NCI-H1694 (cell line): ENCODE measurements at regions not wholly inside any gene's neighbourhood (a gene's known extent, or its start where the extent isn't known, plus 50 kb on each side); places are given as distances from the start of the nearest gene placed in this dataset.
"Not testable (repeated sequence)": the region's sequence is repeated elsewhere in the genome, so short reads cannot be mapped to it uniquely, and the experiment has no call there.

Experiments used
- DNase-seq: peaks from one replicate; lab custom pipeline; 2025; lab: John Stamatoyannopoulos, UW

- not testable (repeated sequence) for DNase-seq
These were observed 270.0 kb upstream of the FRG2C start for GRCh38 chr3:75394102-75394501.

- DNase-seq = not testable (repeated sequence)
These were observed 269.4 kb upstream of the FRG2C start for GRCh38 chr3:75394562-75395360.

GRCh38 chr3:75395580-75396315, 268.4 kb upstream of the FRG2C start:
- DNase-seq = no peak

DNA sequence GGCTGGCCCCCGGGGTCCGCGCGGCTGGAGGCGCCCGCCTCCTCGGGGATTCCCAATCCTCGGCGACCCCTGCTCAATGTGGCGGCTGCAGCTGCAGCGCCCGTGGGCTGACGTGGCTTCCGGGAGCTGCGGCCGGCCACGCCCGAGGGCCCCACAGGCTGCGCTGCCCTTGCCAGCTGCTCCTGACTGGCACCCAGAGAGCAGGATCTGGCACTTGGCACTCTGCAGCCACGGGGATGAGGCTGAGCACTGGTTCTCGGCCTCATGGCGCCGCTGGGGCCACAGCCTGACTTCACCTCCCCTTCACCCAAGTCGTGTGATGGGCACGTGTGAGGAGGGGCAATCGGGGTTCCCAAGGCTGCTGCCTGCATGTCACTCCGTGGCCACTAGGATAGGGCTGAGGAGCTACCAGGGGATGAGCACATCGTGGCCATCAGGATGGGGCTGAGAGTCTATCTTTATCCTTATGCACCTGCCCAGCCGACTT, 267.8 kb upstream of the FRG2C start:
- DNase-seq = no peak

DNA sequence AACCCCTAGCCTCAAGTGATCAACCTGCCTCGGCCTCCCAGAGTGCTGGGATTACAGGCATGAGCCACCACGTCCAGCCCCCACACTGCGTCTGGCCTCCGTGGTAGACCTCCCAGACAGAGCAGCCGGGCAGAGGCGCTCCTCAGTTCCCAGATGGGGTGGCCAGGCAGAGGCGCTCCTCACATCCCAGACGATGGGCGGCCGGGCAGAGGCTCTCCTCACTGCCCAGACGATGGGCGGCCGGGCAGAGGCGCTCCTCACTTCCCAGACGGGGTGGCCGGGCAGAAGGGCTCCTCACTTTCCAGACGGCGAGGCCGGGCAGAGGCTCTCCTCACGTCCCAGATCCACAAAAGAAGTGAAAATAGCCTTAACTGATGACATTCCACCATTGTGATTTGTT, 266.6 kb upstream of the FRG2C start:
- not testable (repeated sequence) for DNase-seq

DNA sequence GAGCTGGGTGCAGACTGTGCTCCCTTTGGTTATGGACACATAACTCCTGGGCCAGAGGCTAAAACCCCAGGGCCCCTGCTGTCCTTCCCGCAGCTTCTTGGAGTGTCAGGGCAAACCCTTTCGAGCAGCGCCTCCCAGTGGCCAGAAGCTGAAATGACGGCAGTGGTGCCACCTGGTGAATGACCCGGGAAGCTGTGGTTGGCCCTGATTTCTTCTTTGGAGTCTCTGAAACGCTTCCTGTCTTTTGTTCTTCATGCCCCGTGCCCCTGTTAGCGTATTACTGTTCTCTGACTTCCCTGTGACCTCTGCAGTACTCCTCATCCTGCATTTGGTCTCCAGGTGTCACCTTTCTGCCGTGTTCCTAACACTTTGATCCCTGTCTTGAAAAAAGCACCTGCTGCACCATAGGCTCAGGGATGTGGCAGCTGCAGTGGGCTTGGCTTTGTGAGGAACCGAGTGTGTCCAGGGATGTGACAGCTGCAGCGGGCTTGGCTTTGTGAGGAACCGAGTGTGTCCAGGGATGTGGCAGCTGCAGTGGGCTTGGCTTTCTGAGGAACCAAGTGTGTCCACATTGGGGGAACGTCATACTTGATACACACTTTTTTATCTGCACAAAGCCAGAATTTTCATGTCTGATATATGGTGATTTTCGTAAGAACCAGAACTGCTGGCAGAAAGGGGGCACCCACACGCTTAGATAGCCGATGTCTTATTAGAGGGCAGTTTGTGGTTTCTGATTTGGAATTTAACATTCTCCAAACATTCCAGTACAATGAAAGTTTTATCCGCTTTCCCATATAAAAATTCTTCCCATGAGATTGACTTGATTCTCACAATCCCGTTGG, 241.8 kb upstream of the FRG2C start:
- DNase-seq = not testable (repeated sequence)

DNA sequence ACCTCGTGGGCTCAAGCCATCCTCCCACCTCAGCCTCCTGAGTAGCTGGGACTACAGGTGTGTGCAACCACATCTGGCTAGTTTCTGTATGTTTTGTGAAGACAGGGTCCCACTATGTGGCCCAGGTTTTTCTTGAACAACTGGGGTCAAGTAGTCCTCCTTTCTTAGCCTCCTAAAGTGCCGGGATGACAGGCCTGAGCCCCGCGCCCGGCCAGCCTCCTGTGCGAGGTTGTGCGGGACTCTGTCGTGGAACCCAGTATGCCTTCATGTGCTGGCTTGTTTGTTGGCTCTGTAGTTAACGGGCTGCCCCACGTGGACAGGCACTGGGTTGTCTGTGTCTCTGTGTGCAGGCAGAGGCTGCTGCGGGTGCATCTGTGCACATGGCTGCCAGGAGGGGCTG, 238.7 kb upstream of the FRG2C start:
- not testable (repeated sequence) for DNase-seq

DNA sequence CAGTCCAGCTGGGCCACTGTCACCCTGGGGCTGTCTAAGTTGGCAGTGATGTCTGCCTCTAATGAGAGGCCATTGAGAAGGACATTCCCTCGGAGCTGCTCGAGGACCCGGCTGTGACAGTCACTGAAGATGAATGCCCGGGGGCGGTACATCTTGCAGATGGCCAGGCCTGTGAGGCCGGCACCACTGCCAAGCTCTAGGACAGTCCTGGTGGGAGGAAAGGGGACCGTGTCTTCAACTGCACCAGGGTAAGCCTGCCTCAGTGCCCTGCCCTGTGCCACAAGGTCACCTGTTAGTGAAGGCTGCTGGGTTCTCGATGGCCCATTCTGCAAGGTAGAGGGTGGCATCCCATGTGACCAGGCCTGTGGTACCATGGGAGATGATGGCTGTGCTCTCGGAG, 236.6 kb upstream of the FRG2C start:
- not testable (repeated sequence) for DNase-seq

DNA sequence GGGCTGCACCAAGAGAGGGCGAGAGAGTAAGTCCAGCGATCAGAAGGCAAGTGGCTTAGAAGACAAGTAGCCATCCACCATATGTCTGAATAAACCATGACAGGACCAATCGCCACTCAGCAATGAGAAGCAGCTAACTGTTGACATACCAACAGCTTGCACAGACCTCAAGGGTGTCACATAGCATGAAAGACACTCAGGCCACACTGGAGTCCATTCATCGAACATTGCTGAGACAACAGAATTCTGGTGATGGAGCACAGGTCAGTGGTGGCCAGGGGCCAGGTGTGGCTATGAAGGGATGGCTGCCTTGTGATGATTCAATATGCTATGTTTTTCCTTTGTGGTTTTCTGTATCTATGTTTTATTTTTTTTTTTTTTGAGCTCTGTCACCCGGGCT, 236.2 kb upstream of the FRG2C start:
- DNase-seq = not testable (repeated sequence)

- DNase-seq = peak; percentile 30
These were observed 234.4 kb upstream of the FRG2C start for GRCh38 chr3:75429561-75430220.

DNA sequence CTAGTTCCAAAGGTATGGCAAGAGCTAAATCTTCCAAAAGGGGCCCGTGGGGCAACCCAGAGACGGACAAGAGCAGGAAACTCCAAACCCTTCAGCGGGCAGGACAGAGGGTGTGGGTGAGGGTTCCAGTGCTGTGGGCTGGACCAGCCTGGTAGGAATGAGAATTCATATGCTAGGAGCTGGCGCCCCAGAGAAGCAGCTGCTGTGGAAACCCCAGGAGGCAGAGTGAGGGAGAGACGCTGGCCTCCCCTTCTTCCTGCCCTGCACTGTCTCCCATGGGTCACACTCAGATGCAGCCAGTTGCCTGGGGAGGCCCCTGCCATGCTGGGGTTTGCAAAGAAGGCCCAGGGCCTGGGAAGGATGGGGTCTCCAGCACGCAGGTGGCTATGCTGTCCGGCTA, 233.7 kb upstream of the FRG2C start:
- not testable (repeated sequence) for DNase-seq

DNA sequence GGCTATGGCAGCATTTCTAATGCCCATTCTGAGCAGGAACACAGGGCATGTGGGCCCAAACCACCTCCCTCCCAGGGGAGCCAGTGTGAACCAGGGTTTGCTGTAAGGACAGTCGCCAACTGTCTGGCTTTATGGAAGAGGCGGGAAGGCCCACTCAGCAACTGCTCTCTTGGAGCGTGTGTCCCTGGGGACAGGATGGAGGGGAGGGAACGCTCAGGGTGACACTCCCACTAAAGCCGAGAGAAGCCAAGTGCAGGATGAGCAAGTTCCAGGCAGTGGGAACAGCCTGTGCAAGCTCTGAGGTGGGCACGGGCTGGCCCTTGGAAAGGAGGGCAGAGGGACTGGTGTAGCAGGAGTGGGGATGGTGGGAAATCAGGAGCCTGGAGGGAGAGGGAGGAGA, 233.0 kb upstream of the FRG2C start:
- DNase-seq = not testable (repeated sequence)

- not testable (repeated sequence) for DNase-seq
These were observed 231.7 kb upstream of the FRG2C start for GRCh38 chr3:75432466-75432865.

DNA sequence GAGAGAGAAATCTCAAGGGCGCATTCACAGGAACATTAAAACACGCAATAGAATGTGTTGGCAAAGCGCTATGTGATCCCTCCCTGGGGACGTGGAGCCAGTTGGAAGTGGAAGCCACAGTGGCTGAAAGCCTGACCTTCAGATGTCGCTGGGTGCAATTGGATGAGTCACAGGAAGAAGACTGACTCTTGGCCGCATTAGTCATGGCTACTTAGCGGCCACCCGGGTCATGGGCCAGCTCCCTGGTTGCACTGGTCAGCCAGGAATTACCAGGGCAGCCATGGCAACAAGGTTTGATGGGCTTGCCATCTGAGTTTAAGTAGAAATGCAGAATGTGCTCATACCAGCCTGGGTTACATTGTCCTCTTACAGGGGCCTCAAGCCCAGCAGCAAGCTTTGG, 231.2 kb upstream of the FRG2C start:
- not testable (repeated sequence) for DNase-seq

DNA sequence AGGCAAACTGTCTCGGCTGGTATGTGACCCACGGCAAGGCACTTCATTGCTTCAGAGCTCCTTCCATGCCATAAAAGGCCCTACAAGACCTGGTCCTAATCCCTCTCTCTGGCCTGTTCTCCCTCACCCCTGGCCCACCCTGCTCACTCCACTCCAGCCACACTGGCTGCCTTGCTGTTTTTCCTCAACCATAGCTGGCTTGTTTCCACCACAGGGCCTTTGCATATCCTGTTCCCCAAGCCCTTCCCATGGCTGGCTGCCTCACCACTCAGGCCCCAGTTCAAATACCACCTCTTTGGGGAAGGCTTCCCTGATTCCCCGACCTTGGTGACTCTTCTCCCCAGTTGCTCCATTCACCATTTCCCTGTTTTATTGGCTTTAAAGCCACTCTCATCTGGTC, 230.8 kb upstream of the FRG2C start:
- not testable (repeated sequence) for DNase-seq

DNA sequence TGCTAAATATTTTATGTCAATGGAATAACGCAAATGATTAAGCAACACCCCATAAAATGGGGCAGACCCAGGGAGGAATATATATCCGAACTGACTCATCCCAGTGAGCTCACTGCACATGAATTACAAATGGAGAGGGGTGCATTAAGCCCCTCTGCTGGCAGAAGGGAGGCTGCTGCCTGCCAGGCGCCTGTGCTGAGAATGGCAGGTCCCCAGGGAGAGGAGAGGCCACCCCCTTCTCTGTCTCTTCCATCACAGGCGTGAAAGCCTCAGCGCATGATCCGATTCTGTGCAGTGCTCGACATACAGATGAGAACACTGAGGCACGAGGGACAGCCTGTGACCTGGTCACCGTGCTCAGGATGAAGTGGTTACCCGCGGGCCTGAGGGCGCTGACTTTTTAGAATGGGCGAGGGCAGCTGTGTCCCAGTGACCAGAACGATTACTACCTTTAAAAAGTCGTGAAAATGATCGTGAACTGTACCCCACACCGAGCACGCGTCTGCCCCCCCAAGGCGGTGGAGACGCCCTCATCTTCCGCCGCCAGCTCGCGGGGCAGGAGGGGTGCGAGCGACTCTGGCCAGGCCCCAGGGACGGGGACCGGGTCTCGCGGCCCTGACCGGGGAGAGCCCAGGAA, 229.7 kb upstream of the FRG2C start:
- DNase-seq = peak; percentile 1

DNA sequence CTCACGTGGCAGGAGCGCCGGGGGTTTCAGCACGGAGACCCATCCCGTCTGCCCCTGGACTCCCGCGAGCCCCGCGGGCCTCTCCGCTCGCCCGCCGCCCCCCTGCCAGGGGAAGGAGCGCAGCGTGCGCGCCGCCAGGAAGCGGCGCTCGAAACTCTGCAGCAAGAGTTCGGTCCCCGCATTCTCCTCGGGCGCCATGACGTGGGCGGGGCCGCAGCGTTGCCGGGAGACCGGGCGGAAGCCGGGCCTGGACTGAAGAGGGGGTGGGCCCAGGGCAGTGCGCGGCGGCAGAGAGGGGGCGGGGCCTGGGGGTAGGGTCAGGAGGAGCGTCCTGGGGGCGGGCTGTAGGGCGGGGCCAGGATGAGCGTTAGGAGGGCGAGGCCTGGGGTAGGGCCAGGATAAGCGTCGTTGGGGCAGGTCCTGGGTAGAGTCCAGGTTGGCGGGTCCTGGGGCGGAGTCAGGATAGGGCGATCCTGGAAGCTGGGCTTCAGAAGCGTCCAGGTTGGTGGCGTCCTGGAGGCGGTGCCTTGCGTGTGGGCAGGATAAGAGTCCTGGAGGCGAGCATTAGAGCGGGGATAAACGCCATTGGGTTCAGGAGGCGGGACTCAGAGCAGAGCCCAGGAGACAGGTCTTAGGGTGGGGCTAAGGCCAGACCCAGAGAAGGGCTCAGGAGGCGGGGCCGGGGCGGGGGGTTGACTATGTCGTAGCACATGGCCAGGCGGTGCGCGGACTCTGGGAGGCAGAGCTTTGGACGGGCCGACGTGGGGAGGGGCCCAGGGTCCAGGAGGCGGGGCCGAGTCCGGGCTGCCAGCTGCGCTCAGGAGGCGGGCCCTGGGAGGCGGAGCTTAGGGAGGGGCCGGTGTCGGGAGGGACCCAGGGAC, 229.0 kb upstream of the FRG2C start:
- DNase-seq = peak; percentile 82

GRCh38 chr3:75435794-75436400, 228.2 kb upstream of the FRG2C start:
- DNase-seq = not testable (repeated sequence)

DNA sequence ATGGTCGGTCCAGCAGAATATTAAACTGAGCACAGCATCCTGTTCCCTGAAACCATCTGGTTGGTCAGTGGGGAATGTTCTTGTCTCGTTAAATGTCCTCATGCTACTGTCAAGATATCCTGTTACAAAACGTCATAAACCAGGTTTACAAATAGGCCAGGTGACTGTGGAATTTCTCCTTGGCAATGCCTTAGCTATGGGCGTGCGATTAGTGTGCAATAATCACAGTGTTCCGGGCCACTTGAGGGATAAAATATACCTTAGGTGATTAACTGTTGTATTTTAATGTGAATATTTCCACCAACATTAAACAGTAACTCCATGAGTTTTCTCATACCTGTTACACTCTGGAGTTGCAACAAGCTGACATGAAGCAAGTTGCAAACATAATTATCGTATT, 223.1 kb upstream of the FRG2C start:
- not testable (repeated sequence) for DNase-seq

DNA sequence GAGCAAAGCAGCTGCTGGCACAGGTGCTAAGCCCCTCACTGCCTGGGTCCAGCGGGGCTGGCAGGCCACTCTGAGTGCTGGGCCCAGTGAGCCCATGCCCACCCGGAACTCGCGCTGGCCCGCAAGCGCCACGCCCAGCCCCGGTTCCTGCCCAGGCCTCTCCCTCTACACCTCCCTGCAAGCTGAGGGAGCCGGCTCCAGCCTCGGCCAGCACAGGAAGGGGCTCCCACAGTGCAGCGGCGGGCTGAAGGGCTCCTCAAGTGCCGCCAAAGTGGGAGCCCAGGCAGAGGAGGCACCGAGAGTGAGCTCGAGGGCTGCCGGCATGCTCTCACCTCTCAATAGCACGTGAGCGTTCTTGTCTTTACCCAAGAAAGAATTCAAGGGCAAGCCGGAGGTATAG, 219.5 kb upstream of the FRG2C start:
- not testable (repeated sequence) for DNase-seq
